ENCODE measurements at regions not wholly inside any gene's neighbourhood (a gene's known extent, or its start where the extent isn't known, plus 50 kb on each side); places are given as distances from the start of the nearest gene placed in this dataset.

DNA sequence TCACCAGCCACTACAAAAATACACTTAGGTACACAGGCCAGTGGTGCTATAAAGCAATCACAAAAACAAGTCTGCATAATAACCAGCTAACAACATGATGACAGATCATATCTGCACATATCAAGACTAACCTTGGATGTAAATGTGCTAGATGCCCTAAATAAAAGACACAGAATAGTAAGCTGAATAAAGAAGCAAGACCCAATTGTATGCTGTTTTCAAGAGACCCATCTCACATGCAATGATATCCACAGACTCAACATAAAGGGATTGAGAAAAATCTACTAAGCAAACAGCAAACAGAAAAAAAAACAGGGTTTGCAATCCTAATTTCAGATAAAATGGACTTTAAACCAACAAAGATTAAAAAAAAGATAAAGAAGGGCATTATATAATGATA lies 505.4 kb upstream of the FZD8 start:
- DNase-seq: no peak

DNA sequence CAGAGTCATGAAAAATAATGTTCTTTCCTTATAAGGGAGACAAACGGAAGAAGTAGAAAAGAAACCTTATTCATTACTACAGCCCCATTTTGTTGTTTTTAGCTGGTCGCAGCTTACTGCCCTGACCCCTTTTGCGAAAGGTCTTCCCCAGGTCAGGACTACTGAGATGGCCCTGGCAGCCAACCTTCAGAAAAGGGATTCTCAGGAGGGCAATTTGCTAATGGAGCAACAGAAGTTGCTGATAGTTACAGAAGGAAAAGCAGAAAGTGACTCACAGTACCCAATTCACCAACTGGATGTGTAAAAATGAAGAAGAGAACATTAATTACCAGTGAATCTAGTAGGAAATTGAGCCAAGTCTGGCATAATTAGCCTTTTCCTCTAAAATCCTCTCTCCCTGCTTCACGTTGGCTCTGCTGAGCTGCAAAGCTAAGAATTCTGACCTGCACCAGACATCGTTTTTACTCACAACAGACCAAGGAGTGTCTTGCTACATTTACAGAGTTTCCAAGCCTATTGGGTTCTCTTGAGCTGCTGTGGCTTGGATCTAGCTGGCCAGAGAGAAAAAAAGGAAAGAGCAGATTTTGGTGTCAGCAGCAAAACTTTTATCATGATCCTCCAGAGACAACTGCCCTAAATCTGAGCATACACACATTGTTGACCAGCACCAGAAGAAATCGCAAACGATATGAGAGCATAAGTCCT lies 499.9 kb upstream of the FZD8 start:
- no peak for DNase-seq

GRCh38 chr10:36129051-36129450 lies 487.0 kb upstream of the FZD8 start:
- no peak for DNase-seq

- DNase-seq: no peak
These were observed 484.0 kb upstream of the FZD8 start for GRCh38 chr10:36126076-36126475.

DNA sequence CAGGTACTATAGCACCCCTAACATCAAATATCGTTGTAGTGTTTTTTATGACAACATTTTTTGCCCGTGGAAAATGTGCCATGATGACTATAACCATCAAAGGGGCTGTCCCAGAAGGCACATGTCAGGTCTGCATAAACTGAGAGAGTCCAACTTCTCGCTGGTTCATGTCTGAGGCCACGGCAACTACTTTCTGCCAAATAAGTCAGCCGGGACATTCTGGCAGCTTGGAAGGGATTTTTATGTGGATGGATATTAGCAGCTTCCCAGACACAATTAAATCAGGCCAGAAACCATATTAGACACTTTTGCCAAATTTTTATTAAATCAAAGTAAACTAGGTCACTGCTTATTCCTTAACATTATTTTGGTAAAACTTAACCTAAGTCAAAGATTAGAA lies 477.4 kb upstream of the FZD8 start:
- DNase-seq: no peak

GRCh38 chr10:36118314-36118713 lies 476.2 kb upstream of the FZD8 start:
- DNase-seq: no peak

DNA sequence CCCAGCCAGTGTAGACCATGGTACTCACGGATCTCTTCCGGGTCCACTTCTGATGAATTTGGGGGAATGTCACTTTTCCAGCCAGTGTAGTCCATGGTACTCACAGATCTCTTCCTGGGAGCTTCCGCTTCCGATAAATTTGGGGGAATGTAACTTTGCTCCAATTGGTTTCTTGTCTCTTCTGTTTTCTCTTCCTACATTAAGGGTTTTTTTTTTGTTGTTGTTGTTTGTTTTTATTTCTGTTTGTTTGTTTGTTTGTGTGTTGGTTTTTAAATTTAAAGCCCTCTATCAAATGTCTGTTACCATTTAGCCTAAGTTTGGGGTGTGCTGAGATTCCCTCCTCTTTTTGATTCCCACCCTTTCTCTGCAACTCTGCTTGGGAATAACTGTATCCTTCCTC lies 475.8 kb upstream of the FZD8 start:
- DNase-seq: no peak

- no peak for DNase-seq
These were observed 475.1 kb upstream of the FZD8 start for GRCh38 chr10:36117231-36117630.

GRCh38 chr10:36116731-36117130 lies 474.6 kb upstream of the FZD8 start:
- DNase-seq: no peak

GRCh38 chr10:36116040-36116439 lies 473.9 kb upstream of the FZD8 start:
- no peak for DNase-seq

DNA sequence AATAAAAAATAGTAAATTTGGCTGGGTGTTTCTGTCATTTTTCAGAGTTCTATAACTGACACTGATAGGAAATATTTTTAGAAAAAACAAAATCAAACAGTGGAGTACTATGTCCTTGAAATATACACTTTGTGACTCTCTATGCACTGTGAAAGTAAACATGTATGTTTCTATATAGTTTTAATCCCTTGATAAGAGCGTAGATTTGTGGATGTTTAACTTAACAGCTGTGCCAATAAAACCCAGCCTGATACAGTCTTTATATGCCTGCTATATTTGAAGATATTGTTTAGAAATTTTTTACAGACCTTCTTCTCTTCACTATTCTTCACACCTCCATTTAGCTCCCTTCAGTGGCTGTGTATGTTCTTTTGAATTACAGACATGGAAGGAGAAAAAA lies 473.3 kb upstream of the FZD8 start:
- no peak for DNase-seq

- DNase-seq: no peak
These were observed 472.8 kb upstream of the FZD8 start for GRCh38 chr10:36114913-36115312.

- no peak for DNase-seq
These were observed 472.0 kb upstream of the FZD8 start for GRCh38 chr10:36114141-36114540.

GRCh38 chr10:36111676-36112075 lies 469.6 kb upstream of the FZD8 start:
- DNase-seq: no peak

GRCh38 chr10:36110097-36110496 lies 468.0 kb upstream of the FZD8 start:
- no peak for DNase-seq

DNA sequence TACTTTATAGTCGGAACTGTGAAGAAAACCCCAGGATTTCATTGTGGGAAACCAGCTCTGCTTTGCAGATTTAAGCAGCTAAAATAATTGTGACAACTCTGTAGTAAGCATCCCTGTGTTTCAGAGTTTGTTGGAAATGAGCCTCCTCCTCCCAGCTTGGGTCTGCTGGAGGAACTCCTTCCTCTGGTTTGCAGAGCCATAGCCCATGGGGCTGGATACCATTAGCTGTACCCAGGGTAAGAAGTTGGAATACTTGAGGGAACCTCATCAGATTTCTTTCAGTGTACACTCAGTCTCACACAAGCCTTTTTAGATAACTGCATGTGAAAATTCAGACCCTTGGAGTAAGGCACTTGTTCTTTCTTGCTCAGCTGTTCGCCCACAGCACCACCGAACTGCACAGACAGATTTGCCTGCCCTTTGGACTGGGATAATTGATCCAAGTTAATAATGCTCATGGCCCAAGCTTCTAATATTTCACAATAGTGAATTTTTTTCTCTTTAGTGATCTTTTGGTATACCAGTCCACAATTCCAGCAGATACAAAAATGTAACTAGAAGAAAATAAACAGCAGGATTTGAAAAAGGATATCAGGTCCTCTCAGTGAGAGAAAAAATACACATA lies 467.4 kb upstream of the FZD8 start:
- no peak for DNase-seq

DNA sequence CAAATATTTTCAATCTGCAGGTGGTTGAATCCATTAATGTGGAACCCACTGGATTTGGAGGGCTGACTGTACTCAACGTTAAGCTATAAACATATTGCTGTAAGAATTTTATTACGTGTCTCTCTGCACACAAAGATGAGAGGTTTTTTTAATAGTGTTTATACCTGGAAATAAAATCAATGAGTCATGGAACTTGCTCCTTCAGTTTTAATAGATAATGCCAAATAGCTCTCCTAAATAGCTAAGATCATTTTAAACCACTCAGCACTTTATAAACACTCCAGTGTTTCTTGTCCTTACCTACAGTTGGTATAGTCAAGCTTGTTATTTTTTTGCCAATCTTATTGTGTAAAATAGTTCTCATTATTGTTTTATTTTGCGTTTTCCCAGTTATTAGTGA lies 455.6 kb upstream of the FZD8 start:
- no peak for DNase-seq

DNA sequence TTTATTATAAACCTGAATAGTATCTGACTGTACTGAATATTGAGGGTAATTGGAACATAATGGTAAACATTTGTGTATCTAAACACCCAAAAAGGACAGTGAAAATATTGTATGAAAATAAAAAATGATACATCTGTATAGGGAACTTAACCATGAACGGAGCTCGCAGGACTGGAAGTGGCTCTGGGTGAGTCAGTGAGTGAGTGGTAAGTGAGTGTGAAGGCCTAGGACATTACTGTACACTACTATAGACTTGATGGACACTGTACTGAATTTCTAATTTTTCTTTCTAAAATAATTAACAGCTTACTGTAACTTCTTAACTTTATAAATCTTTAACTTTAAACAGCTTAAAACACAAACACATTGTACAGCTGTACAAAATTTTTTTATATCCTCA lies 454.5 kb upstream of the FZD8 start:
- DNase-seq: no peak

DNA sequence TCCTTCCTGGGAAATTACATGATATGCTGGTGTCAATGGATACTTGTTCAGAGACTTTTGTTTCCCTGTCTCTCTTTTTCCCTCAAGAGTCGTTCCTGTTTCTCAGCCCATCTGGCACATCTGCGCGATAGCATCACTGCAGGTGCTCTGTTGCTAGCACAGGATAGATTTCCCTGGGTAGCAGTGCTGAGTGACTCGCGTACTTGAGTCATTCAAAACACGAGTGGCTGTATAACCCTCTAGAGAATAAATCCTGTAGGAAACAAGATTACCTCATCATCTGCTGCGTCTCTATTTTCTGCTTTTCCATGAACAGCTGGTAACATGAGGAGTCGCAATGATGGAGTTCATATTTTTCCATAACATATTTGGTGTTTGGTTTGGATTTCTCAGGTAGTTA lies 452.0 kb upstream of the FZD8 start:
- DNase-seq: no peak

DNA sequence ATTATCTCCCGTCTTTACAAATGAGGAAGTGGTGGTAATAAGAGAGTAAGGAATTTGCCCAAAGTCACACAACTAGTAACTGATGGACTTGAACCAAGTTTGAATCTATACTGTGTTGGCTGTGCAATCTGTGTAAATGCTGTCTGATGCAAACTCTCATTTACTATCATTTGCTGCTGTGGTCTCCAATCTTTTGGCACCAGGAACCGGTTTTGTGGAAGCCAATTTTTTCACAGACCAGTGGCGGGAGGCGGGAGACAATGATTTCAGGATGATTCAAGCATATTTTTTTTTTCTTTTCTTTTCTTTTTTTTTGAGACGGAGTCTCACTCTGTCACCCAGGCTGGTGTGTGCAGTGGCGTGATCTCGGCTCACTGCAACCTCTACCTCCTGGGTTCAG lies 450.0 kb upstream of the FZD8 start:
- DNase-seq: no peak

GRCh38 chr10:36091007-36091406 lies 448.9 kb upstream of the FZD8 start:
- DNase-seq: no peak

GRCh38 chr10:36089790-36090440 lies 447.8 kb upstream of the FZD8 start:
- no peak for DNase-seq

DNA sequence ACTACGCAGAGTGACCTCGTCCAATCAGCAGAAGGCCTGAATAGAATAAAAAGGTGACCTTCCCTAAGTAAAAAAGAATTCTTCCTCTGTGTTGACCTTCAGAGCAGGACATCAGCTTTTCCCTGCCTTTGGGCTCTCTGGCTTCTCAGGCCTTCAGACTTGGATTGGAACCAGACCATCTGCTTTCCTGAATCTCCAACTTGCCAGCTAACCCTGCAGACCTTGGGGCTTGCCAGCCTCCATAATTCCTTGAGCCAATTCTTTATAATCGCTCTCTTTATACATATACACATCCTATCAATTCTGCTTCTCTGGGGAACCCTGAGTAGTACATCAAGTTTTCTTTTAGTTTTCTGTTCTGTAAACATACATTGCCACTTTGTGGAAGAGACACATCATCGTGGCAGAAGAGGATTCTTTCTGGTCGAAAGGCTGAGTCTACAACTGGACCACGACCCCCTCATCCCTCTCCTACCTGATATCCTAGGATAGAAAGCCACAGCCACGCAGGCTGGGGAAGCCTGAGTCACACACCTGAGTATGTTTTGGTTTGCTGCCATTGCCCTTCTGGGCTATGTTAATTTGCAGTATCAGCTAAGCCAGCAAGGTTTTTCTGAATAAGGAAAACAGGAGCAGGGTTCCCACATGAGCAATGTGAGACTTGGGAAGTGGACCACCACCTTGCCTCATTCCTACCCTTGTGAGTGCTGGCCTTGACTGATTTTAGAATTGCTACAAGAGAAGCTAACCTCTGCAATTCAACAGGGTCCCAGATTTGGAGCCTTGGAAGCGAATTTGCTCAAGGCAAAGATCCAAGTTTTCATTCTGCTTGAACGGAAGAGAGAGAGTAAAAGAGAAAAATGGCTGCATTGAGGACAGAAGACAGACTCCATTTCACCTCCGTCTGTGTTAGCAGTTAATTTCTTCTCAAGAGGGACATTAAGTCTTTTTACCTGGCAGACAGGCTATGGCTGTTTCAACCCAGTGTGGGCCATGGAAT lies 445.2 kb upstream of the FZD8 start:
- no peak for DNase-seq

Data from kidney glomerular epithelial cell (primary cell).